Islet precursor cell (in vitro differentiated cells): ENCODE measurements at regions not wholly inside any gene's neighbourhood (a gene's known extent, or its start where the extent isn't known, plus 50 kb on each side); places are given as distances from the start of the nearest gene placed in this dataset.
"Not testable (repeated sequence)": the region's sequence is repeated elsewhere in the genome, so short reads cannot be mapped to it uniquely, and the experiment has no call there.

Source experiments
- DNase-seq: peaks from one replicate; pipeline ENCODE4 v3.0.0-alpha.2; 2018

GRCh38 chr5:142221091-142221860 lies 103.5 kb downstream of the SPRY4 start:
- DNase-seq: no peak

DNA sequence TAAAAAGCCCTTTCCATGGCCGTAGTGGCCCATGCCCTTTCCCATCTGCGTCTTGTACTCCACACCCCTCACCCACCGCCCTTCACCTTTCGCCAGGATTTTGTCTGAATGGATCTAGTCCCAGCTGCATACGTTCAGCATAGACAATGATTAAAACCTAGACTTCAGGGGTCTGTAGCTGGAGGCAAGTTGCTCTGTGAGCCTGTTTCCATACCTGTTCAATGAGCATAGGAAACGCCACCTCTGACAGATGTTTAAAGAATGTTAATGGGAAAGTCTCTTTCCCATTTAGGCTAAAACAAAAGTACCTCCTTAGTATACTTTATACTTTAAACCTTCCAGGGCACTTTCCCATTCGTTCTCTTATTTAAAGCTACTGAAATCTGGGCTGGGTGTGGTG lies 105.7 kb downstream of the SPRY4 start:
- peak; percentile 88 for DNase-seq

- DNase-seq: no peak
These were observed 107.9 kb downstream of the SPRY4 start for GRCh38 chr5:142216931-142217330.

- DNase-seq: peak; percentile 97
These were observed 107.5 kb downstream of the NDFIP1 start for GRCh38 chr5:142215915-142216681.

GRCh38 chr5:142213077-142213476 lies 104.5 kb downstream of the NDFIP1 start:
- no peak for DNase-seq

GRCh38 chr5:142211918-142212317 lies 103.3 kb downstream of the NDFIP1 start:
- DNase-seq: no peak

DNA sequence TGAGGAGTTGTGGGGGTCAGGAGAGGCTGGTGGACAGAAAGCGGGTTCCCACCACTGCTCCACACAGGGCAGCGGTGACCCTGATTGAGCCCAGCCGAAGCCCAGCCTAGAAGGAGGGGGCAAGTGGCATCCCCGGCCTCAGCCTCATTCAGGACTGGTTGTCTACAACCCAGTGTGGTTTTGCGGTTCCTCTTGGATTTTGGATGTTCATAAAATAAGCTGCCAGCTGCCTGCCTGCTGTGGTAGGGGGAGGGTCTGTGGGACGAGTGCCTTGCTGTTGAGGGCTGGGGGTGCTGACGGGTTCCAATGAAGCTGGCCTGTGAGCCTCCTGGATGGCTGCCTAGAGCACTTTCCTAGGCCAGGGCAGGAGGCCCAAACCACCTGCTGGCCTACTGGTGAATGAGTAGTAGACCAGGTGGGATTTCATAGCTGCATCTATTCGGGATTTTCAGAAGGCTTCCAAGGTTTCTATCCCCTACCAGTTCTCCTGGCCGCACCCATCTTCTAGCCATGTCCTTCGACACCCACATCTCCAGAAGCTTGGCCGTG lies 102.4 kb downstream of the NDFIP1 start:
- DNase-seq: no peak

DNA sequence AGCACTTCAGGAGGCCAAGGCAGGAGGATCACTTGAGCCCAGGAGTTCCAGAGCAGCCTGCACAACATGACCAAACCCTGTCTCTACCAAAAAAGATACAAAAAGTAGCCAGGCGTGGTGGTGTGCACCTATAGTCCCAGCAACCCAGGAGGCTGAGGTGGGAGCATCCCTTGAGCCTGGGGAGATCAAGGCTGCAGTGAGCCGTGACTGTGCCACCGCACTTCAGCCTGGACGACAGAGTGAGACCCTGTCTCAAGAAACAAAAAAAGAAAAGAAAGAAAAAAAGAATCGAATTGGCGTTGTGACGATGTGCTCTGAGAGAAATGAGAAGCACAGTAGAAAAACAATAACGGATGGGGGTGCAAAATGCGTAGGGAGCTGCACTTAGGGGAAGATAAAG lies 101.4 kb downstream of the NDFIP1 start:
- DNase-seq: no peak

- DNase-seq: no peak
These were observed 100.3 kb downstream of the NDFIP1 start for GRCh38 chr5:142208777-142209312.

DNA sequence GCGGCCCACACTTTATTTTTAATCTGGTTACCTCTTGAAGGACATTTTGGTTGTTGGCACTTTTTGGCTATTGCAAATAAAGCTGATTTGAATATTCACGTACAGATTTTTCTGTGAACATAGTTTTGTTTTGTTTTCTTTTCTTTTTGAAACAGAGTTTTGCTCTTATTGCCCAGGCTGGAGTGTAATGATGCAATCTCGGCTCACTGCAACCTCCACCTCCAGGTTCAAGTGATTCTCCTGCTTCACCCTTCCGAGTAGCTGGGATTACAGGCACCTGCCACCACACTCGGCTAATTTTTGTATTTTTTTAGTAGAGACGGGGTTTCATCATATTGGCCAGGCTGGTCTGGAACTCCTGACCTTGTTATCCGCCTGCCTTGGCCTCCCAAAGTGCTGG lies 99.7 kb downstream of the NDFIP1 start:
- DNase-seq: not testable (repeated sequence)

GRCh38 chr5:142206801-142207200 lies 98.2 kb downstream of the NDFIP1 start:
- DNase-seq: no peak

- DNase-seq: no peak
These were observed 95.6 kb downstream of the NDFIP1 start for GRCh38 chr5:142204219-142204618.
